Adipocyte (in vitro differentiated cells): ENCODE measurements at regions not wholly inside any gene's neighbourhood (a gene's known extent, or its start where the extent isn't known, plus 50 kb on each side); places are given as distances from the start of the nearest gene placed in this dataset.
A peak's percentile ranks its signal among the peaks of the same experiment; 100 is the strongest.
"Not testable (repeated sequence)": the region's sequence is repeated elsewhere in the genome, so short reads cannot be mapped to it uniquely, and the experiment has no call there.

Experiments used
- DNase-seq: peaks from one replicate; pipeline ENCODE4 v3.0.0-alpha.2; 2015; ENCODE audit warnings: low read depth
- H3K27me3 ChIP-seq: replicated peaks from 2 replicates; pipeline ENCODE4 v1.7.0; 2013; ENCODE audit warnings: mild to moderate bottlenecking, low read length, moderate library complexity; ENCODE audit not compliant: control insufficient read depth, insufficient read depth
- H3K36me3 ChIP-seq: 2 replicates; pipeline ENCODE4 v1.7.0; 2013; ENCODE audit warnings: low read length, mild to moderate bottlenecking, moderate library complexity; ENCODE audit not compliant: control insufficient read depth, insufficient read depth, severe bottlenecking
- H3K4me1 ChIP-seq: 2 replicates; pipeline ENCODE4 v1.7.0; 2013; ENCODE audit warnings: mild to moderate bottlenecking, low read length, moderate library complexity; ENCODE audit not compliant: control insufficient read depth, insufficient read depth
- H3K4me3 ChIP-seq: 2 replicates; pipeline ENCODE4 v1.7.0; 2013; ENCODE audit warnings: mild to moderate bottlenecking, low read length, moderate library complexity
- H3K9ac ChIP-seq: 2 replicates; pipeline ENCODE4 v1.7.0; 2013; ENCODE audit warnings: mild to moderate bottlenecking, low read length, moderate library complexity
- H3K9me3 ChIP-seq: 2 replicates; pipeline ENCODE4 v1.7.0; 2013; ENCODE audit warnings: mild to moderate bottlenecking, low read length, moderate library complexity; ENCODE audit not compliant: control insufficient read depth

GRCh38 chr13:59416561-59416960, 747.2 kb downstream of the DIAPH3 start:
- Histone ChIP-seq H3K36me3 (no peaks in the 10 kb centered on the region), H3K4me3 (no peak overlapping the region), H3K9me3 (no peaks in the 10 kb centered on the region), H3K9ac (no peak overlapping the region), H3K27me3 (no peaks in the 10 kb centered on the region), H3K4me1 (no peaks in the 10 kb centered on the region)
- DNase-seq, result peak; percentile 11

GRCh38 chr13:59422646-59423045, 741.1 kb downstream of the DIAPH3 start:
- no peaks in the 10 kb centered on the region for H3K27me3 ChIP-seq
- no peaks in the 10 kb centered on the region for H3K4me1 ChIP-seq
- no peak for DNase-seq
- H3K9ac ChIP-seq, result no peak overlapping the region
- H3K36me3 ChIP-seq, result no peaks in the 10 kb centered on the region
- H3K4me3 ChIP-seq, result no peak overlapping the region
- no peaks in the 10 kb centered on the region for H3K9me3 ChIP-seq

- no peaks in the 10 kb centered on the region for H3K9me3 ChIP-seq
- H3K36me3 ChIP-seq, result no peaks in the 10 kb centered on the region
- DNase-seq, result peak; percentile 20
- H3K4me3 ChIP-seq, result no peak overlapping the region
- H3K9ac ChIP-seq, result no peak overlapping the region
- H3K4me1 ChIP-seq, result no peaks in the 10 kb centered on the region
- no peaks in the 10 kb centered on the region for H3K27me3 ChIP-seq
Measured at GRCh38 chr13:59423708-59424340, 739.9 kb downstream of the DIAPH3 start.

GRCh38 chr13:59424661-59425060, 739.1 kb downstream of the DIAPH3 start:
- DNase-seq, result peak; percentile 72
- no peaks in the 10 kb centered on the region for H3K4me1 ChIP-seq
- no peaks in the 10 kb centered on the region for H3K36me3 ChIP-seq
- no peaks in the 10 kb centered on the region for H3K9me3 ChIP-seq
- no peaks in the 10 kb centered on the region for H3K27me3 ChIP-seq
- no peak overlapping the region for H3K4me3 ChIP-seq
- H3K9ac ChIP-seq, result no peak overlapping the region

- Histone ChIP-seq H3K4me1 (no peaks in the 10 kb centered on the region), H3K36me3 (no peaks in the 10 kb centered on the region), H3K27me3 (no peaks in the 10 kb centered on the region), H3K9ac (no peak overlapping the region), H3K9me3 (no peaks in the 10 kb centered on the region), H3K4me3 (no peak overlapping the region)
- DNase-seq, result peak; percentile 78
Measured at GRCh38 chr13:59425211-59425741, 738.5 kb downstream of the DIAPH3 start.

- H3K27me3 ChIP-seq, result no peaks in the 10 kb centered on the region
- H3K4me3 ChIP-seq, result no peak overlapping the region
- no peaks in the 10 kb centered on the region for H3K4me1 ChIP-seq
- H3K9ac ChIP-seq, result no peak overlapping the region
- H3K36me3 ChIP-seq, result no peaks in the 10 kb centered on the region
- H3K9me3 ChIP-seq, result peaks cover 28% of the 10 kb centered on the region
- no peak for DNase-seq
Measured at GRCh38 chr13:59435024-59435423, 728.7 kb downstream of the DIAPH3 start.

- DNase-seq, result no peak
- H3K36me3 ChIP-seq, result no peaks in the 10 kb centered on the region
- H3K27me3 ChIP-seq, result no peaks in the 10 kb centered on the region
- H3K4me1 ChIP-seq, result no peaks in the 10 kb centered on the region
- no peak overlapping the region for H3K9ac ChIP-seq
- no peak overlapping the region for H3K4me3 ChIP-seq
- H3K9me3 ChIP-seq, result peaks cover 15% of the 10 kb centered on the region
Measured at GRCh38 chr13:59437544-59438301, 726.0 kb downstream of the DIAPH3 start.

- no peak overlapping the region for H3K9ac ChIP-seq
- H3K27me3 ChIP-seq, result no peaks in the 10 kb centered on the region
- H3K36me3 ChIP-seq, result no peaks in the 10 kb centered on the region
- no peak overlapping the region for H3K4me3 ChIP-seq
- no peaks in the 10 kb centered on the region for H3K4me1 ChIP-seq
- peaks cover 6% of the 10 kb centered on the region for H3K9me3 ChIP-seq
- no peak for DNase-seq
Measured at GRCh38 chr13:59439776-59440428, 723.8 kb downstream of the DIAPH3 start.

- not testable (repeated sequence) for DNase-seq, H3K27me3 ChIP-seq, H3K9me3 ChIP-seq, H3K4me1 ChIP-seq, H3K9ac ChIP-seq, H3K36me3 ChIP-seq, H3K4me3 ChIP-seq
Measured at GRCh38 chr13:59441068-59441467, 722.7 kb downstream of the DIAPH3 start.

- no peaks in the 10 kb centered on the region for H3K9me3 ChIP-seq
- no peaks in the 10 kb centered on the region for H3K4me1 ChIP-seq
- no peak overlapping the region for H3K4me3 ChIP-seq
- no peak for DNase-seq
- H3K27me3 ChIP-seq, result no peaks in the 10 kb centered on the region
- H3K36me3 ChIP-seq, result no peaks in the 10 kb centered on the region
- H3K9ac ChIP-seq, result no peak overlapping the region
Measured at GRCh38 chr13:59441596-59442280, 722.0 kb downstream of the DIAPH3 start.

GRCh38 chr13:59442461-59442860, 721.3 kb downstream of the DIAPH3 start:
- Histone ChIP-seq H3K4me1 (no peaks in the 10 kb centered on the region), H3K9me3 (no peaks in the 10 kb centered on the region), H3K4me3 (no peak overlapping the region), H3K9ac (no peak overlapping the region), H3K27me3 (no peaks in the 10 kb centered on the region), H3K36me3 (no peaks in the 10 kb centered on the region)
- DNase-seq, result no peak
